Neural progenitor cell (in vitro differentiated cells): ENCODE measurements at regions not wholly inside any gene's neighbourhood (a gene's known extent, or its start where the extent isn't known, plus 50 kb on each side); places are given as distances from the start of the nearest gene placed in this dataset.

Experiments
- DNase-seq: peaks from one replicate; pipeline ENCODE4 v3.0.0-alpha.2; 2016; ENCODE audit warnings: low spot score
- H2AFZ ChIP-seq: fragments of 200-600 bp; sonication (generic); replicated peaks from 2 replicates; pipeline ENCODE4 v1.6.1; 2016; ENCODE audit warnings: antibody characterized with exemption
- H3F3A ChIP-seq: fragments of 200-600 bp; sonication (generic); 2 replicates; pipeline ENCODE4 v1.6.1; 2016; ENCODE audit warnings: antibody characterized with exemption, low read depth
- H3K27ac ChIP-seq: fragments of 200-600 bp; sonication (generic); 2 replicates; pipeline ENCODE4 v1.5.1; 2016; ENCODE audit warnings: mild to moderate bottlenecking
- H3K27me3 ChIP-seq: fragments of 200-600 bp; sonication (generic); 2 replicates; pipeline ENCODE4 v1.6.1; 2016; ENCODE audit warnings: mild to moderate bottlenecking, moderate library complexity
- H3K36me3 ChIP-seq: fragments of 200-600 bp; sonication (generic); 2 replicates; pipeline ENCODE4 v1.5.1; 2016
- H3K4me1 ChIP-seq: fragments of 200-600 bp; sonication (generic); 2 replicates; pipeline ENCODE4 v1.6.1; 2016; ENCODE audit warnings: mixed run types
- H3K4me2 ChIP-seq: fragments of 200-600 bp; sonication (generic); 2 replicates; pipeline ENCODE4 v1.6.1; 2016
- H3K4me3 ChIP-seq: fragments of 200-600 bp; sonication (generic); 2 replicates; pipeline ENCODE4 v1.5.1; 2016
- H3K79me2 ChIP-seq: fragments of 200-600 bp; sonication (generic); 2 replicates; pipeline ENCODE4 v1.6.1; 2016; ENCODE audit warnings: low read depth
- H3K9ac ChIP-seq: fragments of 200-600 bp; sonication (generic); 2 replicates; pipeline ENCODE4 v1.6.1; 2016
- H3K9me3 ChIP-seq: fragments of 200-600 bp; sonication (generic); 2 replicates; pipeline ENCODE4 v1.5.1; 2016; ENCODE audit warnings: low read depth
- H4K20me1 ChIP-seq: fragments of 200-600 bp; sonication (generic); 2 replicates; pipeline ENCODE4 v1.6.1; 2016; ENCODE audit warnings: low read depth
- H3K27ac Mint-ChIP-seq: 3 replicates; pipeline ENCODE4 v1.8.0; 2021; ENCODE audit warnings: mixed read lengths
- H3K27me3 Mint-ChIP-seq: 2 replicates; pipeline ENCODE4 v1.8.0; 2022; ENCODE audit warnings: low read depth, mild to moderate bottlenecking, inconsistent platforms, moderate library complexity, mixed read lengths; ENCODE audit not compliant: insufficient read depth
- H3K36me3 Mint-ChIP-seq: 3 replicates; pipeline ENCODE4 v1.8.0; 2021; ENCODE audit warnings: mixed read lengths
- H3K4me1 Mint-ChIP-seq: 3 replicates; pipeline ENCODE4 v1.8.0; 2021; ENCODE audit warnings: mixed read lengths
- H3K4me3 Mint-ChIP-seq: 3 replicates; pipeline ENCODE4 v1.8.0; 2021; ENCODE audit warnings: mild to moderate bottlenecking, moderate library complexity, mixed read lengths
- H3K9me3 Mint-ChIP-seq: 3 replicates; pipeline ENCODE4 v1.8.0; 2020; ENCODE audit warnings: mixed read lengths
- CTCF ChIP-seq: fragments of 200-600 bp; sonication (generic); IDR thresholded peaks from 2 replicates; pipeline ENCODE4 v1.5.1; 2017; ENCODE audit warnings: antibody characterized with exemption, mild to moderate bottlenecking
- EZH2 ChIP-seq: fragments of 200-600 bp; sonication (generic); IDR thresholded peaks from 2 replicates; pipeline ENCODE4 v1.6.1; 2017; ENCODE audit warnings: antibody characterized with exemption, mild to moderate bottlenecking, moderate library complexity
- EZH2phosphoT487 ChIP-seq: fragments of 200-600 bp; sonication (generic); IDR thresholded peaks from 2 replicates; pipeline ENCODE4 v1.6.1; 2017; ENCODE audit warnings: antibody characterized with exemption

GRCh38 chr7:94243066-94243711 is 151.5 kb upstream of the COL1A2 start:
- Mint-ChIP-seq H3K4me3 (no peak overlapping the region), H3K4me1 (peaks cover 31% of the 10 kb centered on the region), H3K27ac (no peak overlapping the region), H3K27me3 (peaks cover 2% of the 10 kb centered on the region), H3K9me3 (no peaks in the 10 kb centered on the region), H3K36me3 (no peaks in the 10 kb centered on the region)
- no peak for DNase-seq
- Histone ChIP-seq H3K4me2 (no peak overlapping the region), H2AFZ (peak overlapping the region; percentile 47), H3F3A (peaks cover 16% of the 10 kb centered on the region), H3K9me3 (no peaks in the 10 kb centered on the region), H3K27me3 (peaks cover 19% of the 10 kb centered on the region), H3K9ac (no peak overlapping the region), H3K4me3 (no peak overlapping the region), H3K79me2 (no peaks in the 10 kb centered on the region), H3K36me3 (no peaks in the 10 kb centered on the region), H3K4me1 (peaks cover 18% of the 10 kb centered on the region), H4K20me1 (no peaks in the 10 kb centered on the region), H3K27ac (no peak overlapping the region)
- TF ChIP-seq EZH2phosphoT487 (no peak), EZH2 (no peak), CTCF (no peak)

GRCh38 chr7:94244760-94245159 is 149.9 kb upstream of the COL1A2 start:
- H3K9me3 ChIP-seq, result no peaks in the 10 kb centered on the region
- H3K4me3 Mint-ChIP-seq, result no peak overlapping the region
- no peak overlapping the region for H3K4me2 ChIP-seq
- no peak overlapping the region for H3K9ac ChIP-seq
- H3K27me3 ChIP-seq, result peaks cover 7% of the 10 kb centered on the region
- no peak for TF ChIP-seq EZH2
- no peak for TF ChIP-seq EZH2phosphoT487
- TF ChIP-seq CTCF, result no peak
- peaks cover 4% of the 10 kb centered on the region for H3F3A ChIP-seq
- H3K36me3 Mint-ChIP-seq, result no peaks in the 10 kb centered on the region
- H3K79me2 ChIP-seq, result no peaks in the 10 kb centered on the region
- H3K27ac ChIP-seq, result no peak overlapping the region
- no peak overlapping the region for H3K27ac Mint-ChIP-seq
- no peaks in the 10 kb centered on the region for H3K36me3 ChIP-seq
- no peak overlapping the region for H2AFZ ChIP-seq
- peaks cover 4% of the 10 kb centered on the region for H3K4me1 ChIP-seq
- DNase-seq, result no peak
- peaks cover 4% of the 10 kb centered on the region for H3K27me3 Mint-ChIP-seq
- no peaks in the 10 kb centered on the region for H4K20me1 ChIP-seq
- peaks cover 20% of the 10 kb centered on the region for H3K4me1 Mint-ChIP-seq
- no peaks in the 10 kb centered on the region for H3K9me3 Mint-ChIP-seq
- no peak overlapping the region for H3K4me3 ChIP-seq

- no peak for DNase-seq
- Histone ChIP-seq H3K9me3 (no peaks in the 10 kb centered on the region), H3K36me3 (no peaks in the 10 kb centered on the region), H2AFZ (no peak overlapping the region), H4K20me1 (no peaks in the 10 kb centered on the region), H3K79me2 (no peaks in the 10 kb centered on the region), H3K27me3 (peaks cover 7% of the 10 kb centered on the region), H3F3A (no peaks in the 10 kb centered on the region), H3K4me1 (no peaks in the 10 kb centered on the region), H3K9ac (no peak overlapping the region), H3K4me3 (no peak overlapping the region), H3K27ac (no peak overlapping the region), H3K4me2 (no peak overlapping the region)
- Mint-ChIP-seq H3K27ac (no peak overlapping the region), H3K27me3 (peaks cover 5% of the 10 kb centered on the region), H3K4me1 (peaks cover 16% of the 10 kb centered on the region), H3K36me3 (no peaks in the 10 kb centered on the region), H3K9me3 (no peaks in the 10 kb centered on the region), H3K4me3 (no peak overlapping the region)
- TF ChIP-seq EZH2phosphoT487, result no peak
These were observed 149.2 kb upstream of the COL1A2 start for GRCh38 chr7:94245500-94245899.

GRCh38 chr7:94247970-94248369 is 146.7 kb upstream of the COL1A2 start:
- Mint-ChIP-seq H3K4me1 (peaks cover 16% of the 10 kb centered on the region), H3K27ac (no peak overlapping the region), H3K36me3 (no peaks in the 10 kb centered on the region), H3K27me3 (peaks cover 3% of the 10 kb centered on the region), H3K4me3 (no peak overlapping the region), H3K9me3 (no peaks in the 10 kb centered on the region)
- Histone ChIP-seq H3K27ac (no peak overlapping the region), H3K36me3 (no peaks in the 10 kb centered on the region), H3K4me3 (no peak overlapping the region), H2AFZ (no peak overlapping the region), H3K9me3 (no peaks in the 10 kb centered on the region), H3K9ac (no peak overlapping the region), H3K4me1 (no peaks in the 10 kb centered on the region), H3K4me2 (no peak overlapping the region), H4K20me1 (no peaks in the 10 kb centered on the region), H3F3A (no peaks in the 10 kb centered on the region), H3K27me3 (no peaks in the 10 kb centered on the region), H3K79me2 (no peaks in the 10 kb centered on the region)
- TF ChIP-seq EZH2phosphoT487, result no peak
- no peak for DNase-seq
